Pancreas (tissue), 10 donors: ENCODE measurements at regions not wholly inside any gene's neighbourhood (a gene's known extent, or its start where the extent isn't known, plus 50 kb on each side); places are given as distances from the start of the nearest gene placed in this dataset.

Experiments used
- ATAC-seq, 4 donors: fragments of 200-7000 bp; cut with Tn5 transposase; one replicate each; pipeline versions ENCODE4 v1.8.0 to v1.9.1; 2020; ENCODE audit warnings: mild to moderate bottlenecking in 4 of 4, moderate library complexity in 4 of 4
- DNase-seq, 6 donors: peaks; one replicate each; pipeline ENCODE4 v3.0.0-alpha.2; 2020
- FAIRE-seq: peaks from 2 replicates; lab custom pipeline; 2012; peaks lifted over from hg19 to GRCh38; lab: Jason Lieb, UNC
- H3K27ac ChIP-seq, 4 donors: fragments of 200-600 bp; sonication (generic); 1 replicate in 3 of 4; 2 replicates in 1 of 4; pipeline versions ENCODE4 v1.5.0 to v1.8.0; 2020
- H3K27me3 ChIP-seq, 4 donors: fragments of 200-600 bp; one replicate each; pipeline ENCODE4 v1.8.0; 2021
- H3K36me3 ChIP-seq, 3 donors: fragments of 200-600 bp; sonication (generic) in 1 of 3; one replicate each; pipeline versions ENCODE4 v1.5.0 to v1.8.0; 2020 to 2021
- H3K4me1 ChIP-seq, 3 donors: fragments of 200-600 bp; one replicate each; pipeline ENCODE4 v1.8.0; 2021
- H3K4me3 ChIP-seq, 4 donors: fragments of 200-600 bp; sonication (generic) in 2 of 4; one replicate each; pipeline versions ENCODE4 v1.5.0 to v1.8.0; 2020 to 2021
- H3K9me3 ChIP-seq, 4 donors: fragments of 200-600 bp; one replicate each; pipeline ENCODE4 v1.8.0; 2021
- WGBS, 2 donors: extraction: QIAGEN DNeasy Blood & Tissue Kit; methylation state at CpG; one replicate each; pipeline ENCODE4 v1.1.7; 2013; 5-methylcytosine and 5-hydroxymethylcytosine counted together
- intact Hi-C, 3 donors: fragments of 100-400 bp; cut with DNase I; formaldehyde crosslinking; loops; one replicate each; pipeline versions ENCODE4 v1.11.1 to v1.14.2; 2022
- TF ChIP-seq, protein P1 (sequence below), 4 donors: fragments of 200-600 bp; sonication (generic) in 3 of 4; IDR thresholded peaks; one replicate each; pipeline versions ENCODE4 v1.5.0 to v1.8.0; 2021; ENCODE audit warnings: antibody characterized with exemption in 4 of 4
- donor health status: healthy with polysubstance abuse.
- donor health status: DM: no; HTN: no; CAD: no; lungs with moderate emphysema.
- donor health status: DM: no; HTN: no; CAD: no.
- donor health status: control.
- donor health status: control.
- donor health status: Bipolar disorder and iron deficiency.
- donor health status: DM: yes; HTN: yes; CAD: no.
- donor health status: DM: no; HTN: no; CAD: no.
- donor health status: DM: no; HTN: no; CAD: no.
- donor health status: DM: yes; HTN: yes; CAD: no.

DNA sequence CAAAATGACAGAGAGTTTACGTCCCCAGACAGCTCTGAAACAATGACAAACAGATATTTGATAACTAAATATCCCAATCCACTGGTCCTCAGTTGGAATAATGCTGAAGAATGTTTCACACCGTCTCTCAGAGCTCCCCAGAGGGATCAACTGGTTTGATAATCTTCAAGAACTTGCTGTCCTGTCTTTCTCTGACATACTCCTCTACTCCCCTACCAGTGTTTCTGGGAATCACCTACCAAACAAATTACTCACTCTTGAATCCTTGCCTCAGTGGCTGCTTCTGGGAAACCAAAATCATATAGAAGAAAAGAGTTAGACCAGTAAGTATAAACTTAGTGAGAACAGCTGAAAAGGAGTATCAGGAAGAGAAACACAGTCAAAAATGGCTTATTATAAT, 469.7 kb upstream of the JAG1 start:
- WGBS, 2 donors, result 70 to 79% methylated on average over 2 of the region's 2 CpGs
- intact Hi-C loops, result no loop called here
- no peaks in the 10 kb centered on the region for H3K4me1 ChIP-seq
- DNase-seq, result no peak
- ATAC-seq, result no peak
- H3K36me3 ChIP-seq, result no peaks in the 10 kb centered on the region
- H3K4me3 ChIP-seq, result no peak overlapping the region
- TF ChIP-seq, protein P1, sequence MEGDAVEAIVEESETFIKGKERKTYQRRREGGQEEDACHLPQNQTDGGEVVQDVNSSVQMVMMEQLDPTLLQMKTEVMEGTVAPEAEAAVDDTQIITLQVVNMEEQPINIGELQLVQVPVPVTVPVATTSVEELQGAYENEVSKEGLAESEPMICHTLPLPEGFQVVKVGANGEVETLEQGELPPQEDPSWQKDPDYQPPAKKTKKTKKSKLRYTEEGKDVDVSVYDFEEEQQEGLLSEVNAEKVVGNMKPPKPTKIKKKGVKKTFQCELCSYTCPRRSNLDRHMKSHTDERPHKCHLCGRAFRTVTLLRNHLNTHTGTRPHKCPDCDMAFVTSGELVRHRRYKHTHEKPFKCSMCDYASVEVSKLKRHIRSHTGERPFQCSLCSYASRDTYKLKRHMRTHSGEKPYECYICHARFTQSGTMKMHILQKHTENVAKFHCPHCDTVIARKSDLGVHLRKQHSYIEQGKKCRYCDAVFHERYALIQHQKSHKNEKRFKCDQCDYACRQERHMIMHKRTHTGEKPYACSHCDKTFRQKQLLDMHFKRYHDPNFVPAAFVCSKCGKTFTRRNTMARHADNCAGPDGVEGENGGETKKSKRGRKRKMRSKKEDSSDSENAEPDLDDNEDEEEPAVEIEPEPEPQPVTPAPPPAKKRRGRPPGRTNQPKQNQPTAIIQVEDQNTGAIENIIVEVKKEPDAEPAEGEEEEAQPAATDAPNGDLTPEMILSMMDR (IDR thresholded peaks at IDR 0.05), result no peak
- H3K27ac ChIP-seq, result no peak overlapping the region
- no peaks in the 10 kb centered on the region for H3K9me3 ChIP-seq
- H3K27me3 ChIP-seq, result no peaks in the 10 kb centered on the region
- FAIRE-seq, result no peak

DNA sequence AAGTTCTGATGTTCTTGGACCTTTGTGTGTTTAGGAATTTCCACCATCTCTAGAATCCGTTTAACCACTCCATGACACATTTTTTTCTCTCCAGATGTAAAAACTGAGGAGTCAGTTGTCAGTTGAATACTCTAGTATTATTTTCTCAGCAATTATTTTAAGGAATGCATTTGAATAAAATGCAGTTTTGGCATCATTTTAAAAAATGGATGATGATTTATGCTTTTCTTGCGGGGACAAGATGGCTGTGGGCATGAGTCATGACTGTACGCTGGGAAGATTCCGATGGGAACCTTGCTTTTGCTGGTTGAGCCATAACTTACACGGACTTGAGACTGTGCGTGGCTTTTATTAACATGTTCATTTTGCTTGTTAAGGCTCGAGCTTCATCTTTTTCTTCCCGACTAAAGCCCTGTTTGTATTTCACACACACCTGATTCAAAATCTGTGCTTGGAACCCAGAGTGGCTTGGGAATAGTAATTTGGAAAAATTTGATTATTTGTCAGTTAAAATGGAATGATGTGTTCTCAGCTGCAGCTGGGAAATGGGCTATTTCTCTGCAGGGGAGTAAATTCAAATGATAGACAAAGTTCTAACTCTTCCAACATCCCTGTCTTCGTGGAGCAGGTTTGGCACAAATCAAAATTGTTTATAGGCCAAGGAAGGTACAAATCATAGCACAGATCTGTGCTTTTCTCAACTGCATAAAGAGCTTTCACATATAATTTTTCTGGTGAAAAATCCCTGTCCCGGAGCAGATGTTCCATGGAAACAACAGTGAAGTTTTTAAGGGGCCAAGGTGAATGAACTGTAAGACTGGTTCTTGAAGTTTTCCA, 470.5 kb upstream of the JAG1 start:
- intact Hi-C loops, result no loop called here
- FAIRE-seq (no peak), ATAC-seq (no peak), DNase-seq (no peak)
- Histone ChIP-seq H3K4me3 (no peak overlapping the region), H3K27me3 (no peaks in the 10 kb centered on the region), H3K4me1 (no peaks in the 10 kb centered on the region), H3K9me3 (no peaks in the 10 kb centered on the region), H3K27ac (no peak overlapping the region), H3K36me3 (no peaks in the 10 kb centered on the region)
- 68 to 77% methylated on average over 10 of the region's 10 CpGs for WGBS, 2 donors
- TF ChIP-seq, protein P1 (IDR thresholded peaks at IDR 0.05), result no peak

DNA sequence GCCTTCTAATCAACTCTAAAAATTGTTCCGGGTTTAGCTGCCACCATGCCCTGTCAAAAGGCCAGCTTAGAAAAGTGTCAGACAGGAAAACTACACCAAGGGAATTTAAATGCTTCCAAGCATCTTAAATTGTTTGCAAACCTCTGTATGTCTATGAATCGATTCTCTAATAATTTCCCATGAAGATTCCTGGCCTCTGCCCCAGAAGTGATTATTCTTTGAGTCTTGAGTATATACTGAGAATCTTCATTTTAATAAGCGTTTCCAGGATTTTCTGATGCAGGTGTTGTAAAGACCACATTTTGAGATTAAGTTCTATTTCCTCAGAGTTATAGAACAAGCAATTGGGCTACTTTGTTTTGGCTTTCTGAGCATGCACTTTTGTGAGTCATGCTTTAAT, 471.8 kb upstream of the JAG1 start:
- no peak for FAIRE-seq
- intact Hi-C loops, result no loop called here
- H3K27me3 ChIP-seq, result no peaks in the 10 kb centered on the region
- H3K9me3 ChIP-seq, result no peaks in the 10 kb centered on the region
- H3K4me1 ChIP-seq, result no peaks in the 10 kb centered on the region
- no peak overlapping the region for H3K27ac ChIP-seq
- H3K36me3 ChIP-seq, result no peaks in the 10 kb centered on the region
- TF ChIP-seq, protein P1 (IDR thresholded peaks at IDR 0.05), result no peak
- DNase-seq, result no peak
- H3K4me3 ChIP-seq, result no peak overlapping the region
- WGBS, 2 donors, result 68 to 70% methylated on average over 3 of the region's 3 CpGs
- no peak for ATAC-seq

DNA sequence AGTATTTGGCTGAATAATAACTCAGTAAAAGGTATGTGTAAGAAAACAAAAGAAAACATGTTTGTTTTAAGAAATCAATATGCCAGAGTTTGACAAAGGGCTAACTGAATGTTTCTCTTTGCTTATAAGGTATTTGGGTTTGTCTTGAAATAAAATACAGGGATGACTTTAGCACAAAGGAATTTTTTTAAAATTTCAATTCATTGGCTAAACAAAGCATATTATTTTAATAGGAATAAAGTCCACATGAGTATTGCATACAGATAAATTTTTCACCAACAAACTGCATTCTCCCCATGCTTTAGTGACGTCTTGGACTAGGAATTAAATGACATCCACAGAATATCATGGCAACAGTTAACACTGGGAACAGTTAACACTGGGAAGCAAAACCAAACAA, 480.0 kb upstream of the JAG1 start:
- Histone ChIP-seq H3K4me1 (peaks cover 0 to 4% (median 3%) of the 10 kb centered on the region in 3 donors), H3K4me3 (no peak overlapping the region), H3K9me3 (no peaks in the 10 kb centered on the region), H3K27me3 (peaks cover 0 to 3% (median 0%) of the 10 kb centered on the region in 4 donors), H3K36me3 (no peaks in the 10 kb centered on the region), H3K27ac (peak overlapping the region in 2 of 4 donors; percentile 39 to 40)
- 67 to 68% methylated on average over 1 of the region's 1 CpG for WGBS, 2 donors
- intact Hi-C loops, result no loop called here
- no peak for FAIRE-seq
- TF ChIP-seq, protein P1 (IDR thresholded peaks at IDR 0.05), result no peak
- no peak for DNase-seq
- peak in 3 of 4 donors; percentile 65 to 79 (median 66) for ATAC-seq

DNA sequence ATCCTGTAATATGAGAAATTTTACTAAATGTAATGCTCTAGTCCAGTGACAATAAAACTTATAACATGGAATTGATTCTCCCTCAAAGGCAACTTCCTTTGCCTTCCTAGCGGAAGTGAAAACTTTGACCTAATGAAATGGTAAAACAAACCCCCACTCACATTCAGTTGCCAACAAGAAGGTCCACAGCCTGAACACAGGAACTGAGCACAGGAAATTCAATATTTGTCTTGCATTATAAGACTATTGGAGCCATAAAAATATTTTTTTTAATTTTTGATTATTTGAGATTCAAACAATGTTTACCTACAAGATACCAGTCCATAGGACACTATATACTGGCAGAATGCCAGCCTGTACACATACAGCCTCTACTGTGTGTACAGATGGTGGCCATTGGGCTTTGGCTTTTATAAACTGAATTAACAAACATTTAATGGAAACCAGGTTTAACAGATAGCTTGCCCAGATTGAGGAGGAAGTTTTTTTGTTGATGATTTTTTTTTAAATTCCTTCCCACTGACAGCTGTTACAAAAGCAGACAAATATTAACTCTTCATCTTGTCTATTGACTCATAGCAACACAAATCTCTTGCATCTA, 481.5 kb upstream of the JAG1 start:
- no peak for FAIRE-seq
- Histone ChIP-seq H3K4me1 (peaks cover 0 to 4% (median 3%) of the 10 kb centered on the region in 3 donors), H3K27ac (no peak overlapping the region), H3K36me3 (no peaks in the 10 kb centered on the region), H3K9me3 (no peaks in the 10 kb centered on the region), H3K4me3 (no peak overlapping the region), H3K27me3 (peaks cover 0 to 3% (median 0%) of the 10 kb centered on the region in 4 donors)
- DNase-seq, result no peak
- 76 to 91% methylated on average over 1 of the region's 1 CpG for WGBS, 2 donors
- intact Hi-C loops, result no loop called here
- TF ChIP-seq, protein P1 (IDR thresholded peaks at IDR 0.05), result no peak
- ATAC-seq, result no peak
